ENCODE measurements at regions not wholly inside any gene's neighbourhood (a gene's known extent, or its start where the extent isn't known, plus 50 kb on each side); places are given as distances from the start of the nearest gene placed in this dataset.

GRCh38 chr20:39137299-39137698 is 175.2 kb downstream of the DHX35 start:
- no peaks in the 10 kb centered on the region for H3K36me3 Mint-ChIP-seq (ENCODE audit: low read depth)
- Histone ChIP-seq H3K79me2 (replicated peaks; ENCODE audit: insufficient read depth) (no peaks in the 10 kb centered on the region), H3K9me2 (ENCODE audit: insufficient read depth) (no peaks in the 10 kb centered on the region), H3F3A (replicated peaks; ENCODE audit: low read depth) (no peaks in the 10 kb centered on the region), H3K4me3 (no peak overlapping the region), H2AFZ (no peak overlapping the region), H3K4me1 (ENCODE audit: insufficient read depth) (no peaks in the 10 kb centered on the region), H3K4me2 (no peak overlapping the region), H4K20me1 (replicated peaks; ENCODE audit: insufficient read depth) (no peaks in the 10 kb centered on the region), H3K27me3 (ENCODE audit: insufficient read depth) (no peaks in the 10 kb centered on the region), H3K27ac (ENCODE audit: low read depth) (no peak overlapping the region), H3K36me3 (ENCODE audit: insufficient read depth) (no peaks in the 10 kb centered on the region)
- DNase-seq (ENCODE audit: low spot score) (no peak), ATAC-seq (no peak)
- H3K9me3 Mint-ChIP-seq: no peaks in the 10 kb centered on the region
- TF ChIP-seq, protein P1, sequence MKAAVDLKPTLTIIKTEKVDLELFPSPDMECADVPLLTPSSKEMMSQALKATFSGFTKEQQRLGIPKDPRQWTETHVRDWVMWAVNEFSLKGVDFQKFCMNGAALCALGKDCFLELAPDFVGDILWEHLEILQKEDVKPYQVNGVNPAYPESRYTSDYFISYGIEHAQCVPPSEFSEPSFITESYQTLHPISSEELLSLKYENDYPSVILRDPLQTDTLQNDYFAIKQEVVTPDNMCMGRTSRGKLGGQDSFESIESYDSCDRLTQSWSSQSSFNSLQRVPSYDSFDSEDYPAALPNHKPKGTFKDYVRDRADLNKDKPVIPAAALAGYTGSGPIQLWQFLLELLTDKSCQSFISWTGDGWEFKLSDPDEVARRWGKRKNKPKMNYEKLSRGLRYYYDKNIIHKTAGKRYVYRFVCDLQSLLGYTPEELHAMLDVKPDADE (IDR thresholded peaks at IDR 0.05): no peak
- TF ChIP-seq CREB1 (CRISPR knock-in tag; IDR thresholded peaks at IDR 0.05; ENCODE audit: low read depth) (no peak), POLR2AphosphoS5 (IDR thresholded peaks at IDR 0.05; ENCODE audit: low read depth) (no peak), JUNB (IDR thresholded peaks at IDR 0.05; ENCODE audit: unreplicated experiment) (no peak), EZH2 (IDR thresholded peaks at IDR 0.05; ENCODE audit: low read depth, unreplicated experiment) (no peak), ZNF462 (CRISPR knock-in tag; IDR thresholded peaks at IDR 0.05) (no peak), REST (IDR thresholded peaks at IDR 0.05; ENCODE audit: unreplicated experiment) (no peak), STAT1 (IDR thresholded peaks at IDR 0.05; ENCODE audit: unreplicated experiment) (no peak)
- no peak overlapping the region for H3K4me3 Mint-ChIP-seq
- H3K4me1 Mint-ChIP-seq: no peaks in the 10 kb centered on the region
- no peak overlapping the region for H3K27ac Mint-ChIP-seq
- peaks cover 7% of the 10 kb centered on the region for H3K27me3 Mint-ChIP-seq (ENCODE audit: insufficient read depth, low read depth, poor library complexity)
